Neutrophil (primary cell): ENCODE measurements at regions not wholly inside any gene's neighbourhood (a gene's known extent, or its start where the extent isn't known, plus 50 kb on each side); places are given as distances from the start of the nearest gene placed in this dataset.

ENCODE experiments used
- H3K27ac ChIP-seq: fragments of 200-600 bp; sonication (generic); 2 replicates; pipeline ENCODE4 v1.5.1; 2016; ENCODE audit warnings: mild to moderate bottlenecking, moderate library complexity
- H3K27me3 ChIP-seq: fragments of 200-600 bp; sonication (generic); 2 replicates; pipeline ENCODE4 v1.6.0; 2016; ENCODE audit warnings: mild to moderate bottlenecking
- H3K36me3 ChIP-seq: fragments of 200-600 bp; sonication (generic); 2 replicates; pipeline ENCODE4 v1.5.1; 2017
- H3K4me1 ChIP-seq, 2 experiments: fragments of 200-600 bp in 1 of 2; sonication (generic) in 1 of 2; 1 replicate in 1 of 2; 2 replicates in 1 of 2; pipeline versions ENCODE4 v1.5.1 to v1.6.1; 2013 to 2016; ENCODE audit warnings: low read depth in 1 of 2, low read length in 1 of 2, mild to moderate bottlenecking in 1 of 2, moderate library complexity in 1 of 2; ENCODE audit not compliant: control insufficient read depth in 1 of 2, insufficient read depth in 1 of 2
- H3K4me3 ChIP-seq, 2 experiments: fragments of 200-600 bp in 1 of 2; sonication (generic) in 1 of 2; 1 replicate in 1 of 2; 2 replicates in 1 of 2; pipeline ENCODE4 v1.5.1; 2013 to 2016; ENCODE audit warnings: low read depth in 1 of 2, low read length in 1 of 2, mild to moderate bottlenecking in 1 of 2, moderate library complexity in 1 of 2
- H3K9me3 ChIP-seq: fragments of 200-600 bp; sonication (generic); 2 replicates; pipeline ENCODE4 v1.5.1; 2016
- TF ChIP-seq, protein P1 (sequence below): fragments of 200-600 bp; sonication (generic); IDR thresholded peaks from 2 replicates; pipeline ENCODE4 v1.5.1; 2016; ENCODE audit warnings: antibody characterized with exemption

DNA sequence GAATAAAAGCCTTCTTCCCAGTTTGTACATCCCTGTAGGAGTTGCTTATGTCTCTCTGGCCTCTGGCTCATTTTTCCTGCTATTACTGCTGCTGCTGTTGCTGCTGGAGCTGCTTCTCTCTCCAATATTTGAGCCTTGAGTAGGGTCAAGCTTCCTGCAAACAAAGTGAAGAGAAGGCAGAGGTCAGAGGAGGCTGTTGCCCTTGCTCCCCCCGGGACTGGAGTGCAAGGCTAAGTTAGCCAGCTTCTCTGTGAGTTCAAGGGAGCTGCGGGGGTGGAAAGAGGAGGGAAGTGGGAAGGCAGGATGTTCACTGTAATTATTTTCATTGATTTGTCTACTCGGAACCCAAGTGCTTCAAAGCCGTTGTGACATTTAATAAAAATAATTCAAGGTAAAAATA is 77.0 kb upstream of the TMEM132E start:
- Histone ChIP-seq H3K4me3 (no peak overlapping the region), H3K9me3 (no peaks in the 10 kb centered on the region), H3K27me3 (peaks cover 55% of the 10 kb centered on the region), H3K27ac (no peak overlapping the region), H3K4me1 (no peaks in the 10 kb centered on the region), H3K36me3 (no peaks in the 10 kb centered on the region)
- TF ChIP-seq, protein P1, sequence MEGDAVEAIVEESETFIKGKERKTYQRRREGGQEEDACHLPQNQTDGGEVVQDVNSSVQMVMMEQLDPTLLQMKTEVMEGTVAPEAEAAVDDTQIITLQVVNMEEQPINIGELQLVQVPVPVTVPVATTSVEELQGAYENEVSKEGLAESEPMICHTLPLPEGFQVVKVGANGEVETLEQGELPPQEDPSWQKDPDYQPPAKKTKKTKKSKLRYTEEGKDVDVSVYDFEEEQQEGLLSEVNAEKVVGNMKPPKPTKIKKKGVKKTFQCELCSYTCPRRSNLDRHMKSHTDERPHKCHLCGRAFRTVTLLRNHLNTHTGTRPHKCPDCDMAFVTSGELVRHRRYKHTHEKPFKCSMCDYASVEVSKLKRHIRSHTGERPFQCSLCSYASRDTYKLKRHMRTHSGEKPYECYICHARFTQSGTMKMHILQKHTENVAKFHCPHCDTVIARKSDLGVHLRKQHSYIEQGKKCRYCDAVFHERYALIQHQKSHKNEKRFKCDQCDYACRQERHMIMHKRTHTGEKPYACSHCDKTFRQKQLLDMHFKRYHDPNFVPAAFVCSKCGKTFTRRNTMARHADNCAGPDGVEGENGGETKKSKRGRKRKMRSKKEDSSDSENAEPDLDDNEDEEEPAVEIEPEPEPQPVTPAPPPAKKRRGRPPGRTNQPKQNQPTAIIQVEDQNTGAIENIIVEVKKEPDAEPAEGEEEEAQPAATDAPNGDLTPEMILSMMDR: no peak

- TF ChIP-seq, protein P1: no peak
- H3K4me1 ChIP-seq: no peaks in the 10 kb centered on the region
- no peak overlapping the region for H3K4me3 ChIP-seq
- H3K9me3 ChIP-seq: no peaks in the 10 kb centered on the region
- peaks cover 49% of the 10 kb centered on the region for H3K27me3 ChIP-seq
- H3K36me3 ChIP-seq: no peaks in the 10 kb centered on the region
- H3K27ac ChIP-seq: no peak overlapping the region
These were observed 79.8 kb upstream of the TMEM132E start for GRCh38 chr17:34499576-34499975.

GRCh38 chr17:34493917-34494316 is 85.5 kb upstream of the TMEM132E start:
- TF ChIP-seq, protein P1: no peak
- H3K27ac ChIP-seq: no peak overlapping the region
- no peaks in the 10 kb centered on the region for H3K9me3 ChIP-seq
- H3K4me1 ChIP-seq: no peaks in the 10 kb centered on the region
- H3K36me3 ChIP-seq: no peaks in the 10 kb centered on the region
- no peak overlapping the region for H3K4me3 ChIP-seq
- peaks cover 48% of the 10 kb centered on the region for H3K27me3 ChIP-seq

- Histone ChIP-seq H3K4me3 (no peak overlapping the region), H3K27ac (no peak overlapping the region), H3K4me1 (no peaks in the 10 kb centered on the region), H3K27me3 (peaks cover 43% of the 10 kb centered on the region), H3K9me3 (no peaks in the 10 kb centered on the region), H3K36me3 (no peaks in the 10 kb centered on the region)
- TF ChIP-seq, protein P1: no peak
These were observed 91.8 kb upstream of the TMEM132E start for GRCh38 chr17:34487626-34488025.

DNA sequence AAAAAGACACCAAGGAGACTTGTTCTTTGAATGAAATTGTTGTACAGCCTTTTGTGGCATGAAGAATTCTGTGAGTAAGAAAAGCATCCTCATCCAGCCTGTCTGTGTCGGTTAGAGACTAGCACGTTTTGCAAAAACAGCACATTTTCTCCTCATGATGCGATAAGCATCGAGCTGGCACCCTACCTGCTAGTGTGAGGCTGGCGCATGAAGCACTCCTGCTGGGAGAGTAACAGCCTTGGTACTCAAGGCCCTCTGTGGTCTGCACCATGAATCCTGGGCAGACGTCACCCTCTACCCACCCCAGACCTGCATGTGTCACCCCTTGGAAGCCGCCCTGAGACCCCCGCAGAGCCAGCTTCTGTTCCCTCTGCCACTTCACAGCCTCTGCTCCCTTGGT is 92.6 kb upstream of the TMEM132E start:
- H3K4me1 ChIP-seq: no peaks in the 10 kb centered on the region
- H3K27ac ChIP-seq: no peak overlapping the region
- no peak overlapping the region for H3K4me3 ChIP-seq
- TF ChIP-seq, protein P1: no peak
- H3K36me3 ChIP-seq: no peaks in the 10 kb centered on the region
- H3K9me3 ChIP-seq: no peaks in the 10 kb centered on the region
- H3K27me3 ChIP-seq: peaks cover 39% of the 10 kb centered on the region

DNA sequence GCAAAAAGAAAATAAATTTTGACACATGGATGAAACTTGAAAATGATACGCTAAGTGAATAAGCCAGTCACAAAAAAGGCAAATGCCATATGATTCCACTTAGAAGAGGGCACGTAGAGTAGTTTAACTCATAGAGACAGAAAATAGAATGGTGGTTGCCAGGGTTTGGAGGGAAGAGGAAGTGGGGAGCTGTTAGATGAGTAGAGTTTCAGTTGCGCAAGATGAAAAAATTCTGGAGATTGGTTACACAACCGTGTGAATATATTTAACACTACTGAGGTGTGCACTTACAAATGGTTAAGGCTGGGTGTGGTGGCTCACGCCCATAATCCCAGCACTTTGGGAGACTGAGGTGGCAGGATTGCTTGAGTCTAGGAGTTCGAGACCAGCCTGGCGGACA is 93.4 kb upstream of the TMEM132E start:
- H3K4me3 ChIP-seq: no peak overlapping the region
- H3K27me3 ChIP-seq: peaks cover 46% of the 10 kb centered on the region
- H3K9me3 ChIP-seq: no peaks in the 10 kb centered on the region
- no peaks in the 10 kb centered on the region for H3K4me1 ChIP-seq
- H3K36me3 ChIP-seq: no peaks in the 10 kb centered on the region
- H3K27ac ChIP-seq: no peak overlapping the region
- TF ChIP-seq, protein P1: no peak
